GM10248 (cell line): ENCODE measurements at regions not wholly inside any gene's neighbourhood (a gene's known extent, or its start where the extent isn't known, plus 50 kb on each side); places are given as distances from the start of the nearest gene placed in this dataset.

Experiments used
- CTCF ChIA-PET: fragments of 300-600 bp; sonication (Branson Sonifier 250); formaldehyde crosslinking; extraction: SDS; loops from one replicate; lab custom pipeline; 2021; ENCODE audit warnings: antibody characterized with exemption; lab: Yijun Ruan, JAX
- POLR2A ChIA-PET: fragments of 350-650 bp; sonication (Branson Sonifier 250); formaldehyde crosslinking; extraction: SDS; loops from one replicate; lab custom pipeline; 2020; ENCODE audit warnings: antibody characterized with exemption; lab: Yijun Ruan, JAX
- DNase-seq: peaks from one replicate; pipeline ENCODE4 v3.0.0; 2012; ENCODE audit errors: extremely low spot score
- CTCF ChIP-seq: IDR thresholded peaks from 2 replicates; pipeline ENCODE4 v1.5.1; 2012; ENCODE audit warnings: mild to moderate bottlenecking, low read depth; ENCODE audit errors: extremely low read depth, missing control alignments, control extremely low read depth

GRCh38 chr9:23567516-23568165, 258.4 kb downstream of the ELAVL2 start:
- POLR2A ChIA-PET = no interaction called here
- CTCF ChIA-PET = no interaction called here

GRCh38 chr9:23571414-23572104, 254.5 kb downstream of the ELAVL2 start:
- ChIA-PET CTCF (no interaction called here), POLR2A (no interaction called here)
- no peak for TF ChIP-seq CTCF
- DNase-seq = no peak

More at GRCh38 chr9:23567516-23568165, 258.4 kb downstream of the ELAVL2 start:
- TF ChIP-seq CTCF = no peak
- DNase-seq = no peak

- TF ChIP-seq CTCF = no peak
- POLR2A ChIA-PET = no interaction called here
- CTCF ChIA-PET = no interaction called here
- no peak for DNase-seq
Observed at GRCh38 chr9:23573800-23574199, 252.2 kb downstream of the ELAVL2 start.

- no peak for TF ChIP-seq CTCF
- ChIA-PET CTCF (interaction anchor here (1.7 kb wide), 1 partner anchor 10 kb away, joined by 3 read pairs; no protein-coding TSS in a partner anchor), POLR2A (no interaction called here)
- DNase-seq = no peak
Observed at GRCh38 chr9:23577611-23578010, 248.4 kb downstream of the ELAVL2 start.

GRCh38 chr9:23581931-23582330, 244.1 kb downstream of the ELAVL2 start:
- CTCF ChIA-PET = no interaction called here
- TF ChIP-seq CTCF = no peak
- POLR2A ChIA-PET = no interaction called here
- no peak for DNase-seq

GRCh38 chr9:23582836-23583235, 243.2 kb downstream of the ELAVL2 start:
- no peak for TF ChIP-seq CTCF
- ChIA-PET POLR2A (no interaction called here), CTCF (interaction anchor here (1.2 kb wide), 1 partner anchor 14 kb away, joined by 4 read pairs; no protein-coding TSS in a partner anchor)
- no peak for DNase-seq
